ENCODE measurements at regions not wholly inside any gene's neighbourhood (a gene's known extent, or its start where the extent isn't known, plus 50 kb on each side); places are given as distances from the start of the nearest gene placed in this dataset.

DNA sequence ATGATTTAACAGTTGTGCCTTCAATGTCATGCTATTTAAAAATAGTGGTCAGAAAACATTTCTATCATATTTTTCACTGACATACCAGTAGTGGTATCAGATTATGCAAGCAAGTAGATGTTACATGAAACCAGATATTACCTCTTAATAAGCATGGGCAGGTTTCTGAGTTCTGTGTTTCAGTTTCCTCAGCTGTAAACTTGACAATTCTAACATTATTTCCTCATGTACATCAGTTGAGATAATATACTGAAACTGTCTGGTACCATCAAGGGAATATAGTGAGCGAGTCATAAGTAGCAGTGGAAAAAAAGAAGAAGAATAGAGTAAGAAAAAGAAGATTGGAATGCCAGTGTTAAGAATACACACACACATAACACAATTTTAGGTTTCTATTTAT lies 477.9 kb upstream of the MANEA start:
- no peaks in the 10 kb centered on the region for H3K4me1 ChIP-seq
- H3K36me3 ChIP-seq, result no peaks in the 10 kb centered on the region
- H3K27ac ChIP-seq, result no peak overlapping the region
- DNase-seq (no peak), ATAC-seq (no peak)
- no peaks in the 10 kb centered on the region for H3K27me3 ChIP-seq (ENCODE audit: low read depth)
- intact Hi-C loops (cut with DNase I), result no loop called here
- no peaks in the 10 kb centered on the region for H3K9me3 ChIP-seq
- no peak overlapping the region for H3K4me3 ChIP-seq
- TF ChIP-seq, protein P1, sequence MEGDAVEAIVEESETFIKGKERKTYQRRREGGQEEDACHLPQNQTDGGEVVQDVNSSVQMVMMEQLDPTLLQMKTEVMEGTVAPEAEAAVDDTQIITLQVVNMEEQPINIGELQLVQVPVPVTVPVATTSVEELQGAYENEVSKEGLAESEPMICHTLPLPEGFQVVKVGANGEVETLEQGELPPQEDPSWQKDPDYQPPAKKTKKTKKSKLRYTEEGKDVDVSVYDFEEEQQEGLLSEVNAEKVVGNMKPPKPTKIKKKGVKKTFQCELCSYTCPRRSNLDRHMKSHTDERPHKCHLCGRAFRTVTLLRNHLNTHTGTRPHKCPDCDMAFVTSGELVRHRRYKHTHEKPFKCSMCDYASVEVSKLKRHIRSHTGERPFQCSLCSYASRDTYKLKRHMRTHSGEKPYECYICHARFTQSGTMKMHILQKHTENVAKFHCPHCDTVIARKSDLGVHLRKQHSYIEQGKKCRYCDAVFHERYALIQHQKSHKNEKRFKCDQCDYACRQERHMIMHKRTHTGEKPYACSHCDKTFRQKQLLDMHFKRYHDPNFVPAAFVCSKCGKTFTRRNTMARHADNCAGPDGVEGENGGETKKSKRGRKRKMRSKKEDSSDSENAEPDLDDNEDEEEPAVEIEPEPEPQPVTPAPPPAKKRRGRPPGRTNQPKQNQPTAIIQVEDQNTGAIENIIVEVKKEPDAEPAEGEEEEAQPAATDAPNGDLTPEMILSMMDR (IDR thresholded peaks at IDR 0.05), result no peak

DNA sequence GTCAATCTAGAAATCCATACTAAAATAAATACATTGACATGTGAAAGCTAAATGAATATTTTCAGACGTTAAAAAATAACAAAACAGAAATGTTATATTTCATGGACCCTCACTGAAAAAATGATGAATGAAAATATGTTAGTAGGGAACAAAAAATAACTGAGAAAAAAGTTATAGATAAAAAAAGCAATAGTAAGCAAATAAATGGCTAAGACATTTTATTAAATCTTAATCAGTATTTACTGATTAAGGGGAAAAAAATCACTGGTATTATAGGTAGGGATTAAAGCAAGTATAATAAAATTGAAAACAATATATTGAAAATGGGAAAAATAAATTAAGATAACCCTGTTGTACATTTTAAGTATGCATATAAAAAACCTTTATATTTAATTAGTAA lies 468.1 kb upstream of the MANEA start:
- H3K9me3 ChIP-seq, result no peaks in the 10 kb centered on the region
- no peak overlapping the region for H3K27ac ChIP-seq
- H3K4me3 ChIP-seq, result no peak overlapping the region
- TF ChIP-seq, protein P1 (IDR thresholded peaks at IDR 0.05), result no peak
- ATAC-seq, result no peak
- H3K27me3 ChIP-seq (ENCODE audit: low read depth), result no peaks in the 10 kb centered on the region
- intact Hi-C loops (cut with DNase I), result no loop called here
- DNase-seq, result no peak
- no peaks in the 10 kb centered on the region for H3K36me3 ChIP-seq
- H3K4me1 ChIP-seq, result no peaks in the 10 kb centered on the region

DNA sequence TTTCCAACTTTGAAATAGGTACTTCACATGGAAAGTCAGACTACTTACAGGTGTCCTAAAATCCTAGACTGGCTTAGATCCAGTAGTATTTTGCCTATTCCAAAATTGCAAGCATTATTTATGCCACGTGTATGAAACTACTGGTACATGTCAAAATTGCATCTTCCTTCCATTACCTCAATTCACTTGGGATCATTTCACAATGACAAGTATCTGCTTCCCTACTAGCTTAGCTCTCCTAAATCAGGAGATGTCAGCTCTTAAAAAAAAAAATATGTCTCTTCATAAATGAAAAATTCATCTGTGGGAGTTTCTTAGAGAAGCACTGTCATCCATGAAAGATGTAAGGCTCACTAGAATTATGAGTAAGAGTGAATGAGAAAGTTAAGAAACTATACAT lies 466.6 kb upstream of the MANEA start:
- intact Hi-C loops (cut with DNase I), result no loop called here
- Histone ChIP-seq H3K9me3 (no peaks in the 10 kb centered on the region), H3K27me3 (ENCODE audit: low read depth) (no peaks in the 10 kb centered on the region), H3K4me1 (no peaks in the 10 kb centered on the region), H3K36me3 (no peaks in the 10 kb centered on the region), H3K27ac (no peak overlapping the region), H3K4me3 (no peak overlapping the region)
- DNase-seq (no peak), ATAC-seq (no peak)
- TF ChIP-seq, protein P1 (IDR thresholded peaks at IDR 0.05), result no peak

DNA sequence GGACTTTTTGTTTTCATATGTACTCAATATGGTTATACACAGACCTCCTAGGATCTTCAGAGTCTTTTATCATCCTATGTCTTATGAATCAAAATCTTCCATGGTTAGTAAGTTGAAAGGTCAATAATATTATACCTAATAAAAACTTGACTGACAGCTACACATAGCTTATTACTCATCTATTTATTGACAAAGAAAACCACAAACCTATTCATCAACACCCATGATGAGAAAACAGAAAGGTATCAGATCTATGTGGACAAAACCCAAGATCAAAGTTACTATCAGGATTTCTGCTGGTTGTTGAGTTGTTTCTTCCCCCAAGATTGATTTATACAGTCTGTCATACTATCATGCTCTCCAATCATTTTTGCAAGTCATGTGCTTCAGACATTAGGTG lies 460.1 kb upstream of the MANEA start:
- ATAC-seq (no peak), DNase-seq (no peak)
- TF ChIP-seq, protein P1 (IDR thresholded peaks at IDR 0.05), result no peak
- H3K4me1 ChIP-seq, result no peaks in the 10 kb centered on the region
- no peaks in the 10 kb centered on the region for H3K9me3 ChIP-seq
- H3K4me3 ChIP-seq, result no peak overlapping the region
- H3K27me3 ChIP-seq (ENCODE audit: low read depth), result no peaks in the 10 kb centered on the region
- intact Hi-C loops (cut with DNase I), result no loop called here
- H3K27ac ChIP-seq, result no peak overlapping the region
- H3K36me3 ChIP-seq, result no peaks in the 10 kb centered on the region

DNA sequence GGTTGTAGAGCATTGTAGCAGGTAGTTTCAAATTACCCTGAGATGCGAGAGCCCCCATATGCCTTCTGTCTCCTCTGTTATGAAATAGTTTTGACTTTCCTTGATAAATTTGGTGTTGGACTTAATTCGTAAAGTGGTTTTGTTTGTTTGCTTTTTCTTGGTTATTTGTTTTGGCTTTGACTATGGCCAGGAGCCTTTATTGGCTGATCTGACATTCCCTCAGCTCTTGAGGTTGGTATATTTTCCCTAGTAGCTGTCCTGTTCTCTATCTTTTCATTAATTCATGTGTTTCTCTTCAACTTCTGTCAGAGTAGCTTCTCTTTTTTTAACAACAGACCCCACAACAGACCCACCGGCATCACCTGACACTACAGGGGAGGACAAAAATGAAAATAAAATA lies 457.4 kb upstream of the MANEA start:
- no peaks in the 10 kb centered on the region for H3K36me3 ChIP-seq
- no peak for ATAC-seq
- H3K4me1 ChIP-seq, result no peaks in the 10 kb centered on the region
- H3K27ac ChIP-seq, result no peak overlapping the region
- DNase-seq, result no peak
- H3K9me3 ChIP-seq, result no peaks in the 10 kb centered on the region
- no peak overlapping the region for H3K4me3 ChIP-seq
- intact Hi-C loops (cut with DNase I), result no loop called here
- no peaks in the 10 kb centered on the region for H3K27me3 ChIP-seq (ENCODE audit: low read depth)
- TF ChIP-seq, protein P1 (IDR thresholded peaks at IDR 0.05), result no peak

DNA sequence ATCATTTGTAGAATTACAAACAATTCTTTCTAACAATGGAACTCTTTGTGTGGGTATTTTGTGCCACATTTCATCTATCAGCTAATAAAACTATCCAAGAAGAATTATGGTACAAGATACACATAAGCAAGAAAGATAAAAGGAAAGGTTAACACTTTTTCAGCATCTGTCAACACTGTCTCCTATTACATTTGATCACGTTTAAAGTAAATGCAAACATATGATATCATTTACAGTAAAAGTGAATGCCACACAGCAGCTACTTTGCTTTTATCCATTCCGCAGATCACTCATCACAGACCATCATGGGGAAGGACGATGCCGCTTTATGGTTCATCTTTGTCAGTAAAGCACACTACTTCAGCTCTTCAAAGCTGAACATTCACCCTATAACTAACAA lies 456.4 kb upstream of the MANEA start:
- no peaks in the 10 kb centered on the region for H3K27me3 ChIP-seq (ENCODE audit: low read depth)
- TF ChIP-seq, protein P1 (IDR thresholded peaks at IDR 0.05), result no peak
- no peaks in the 10 kb centered on the region for H3K9me3 ChIP-seq
- no peaks in the 10 kb centered on the region for H3K36me3 ChIP-seq
- ATAC-seq, result no peak
- no peak for DNase-seq
- H3K27ac ChIP-seq, result no peak overlapping the region
- intact Hi-C loops (cut with DNase I), result no loop called here
- H3K4me1 ChIP-seq, result no peaks in the 10 kb centered on the region
- H3K4me3 ChIP-seq, result no peak overlapping the region
